OCI-LY3 (cell line): ENCODE measurements at regions not wholly inside any gene's neighbourhood (a gene's known extent, or its start where the extent isn't known, plus 50 kb on each side); places are given as distances from the start of the nearest gene placed in this dataset.

Experiments
- EZH2phosphoT487 ChIP-seq: fragments of 200-600 bp; shearing (Covaris generic); IDR thresholded peaks from 2 replicates; pipeline ENCODE4 v1.6.1; 2018; ENCODE audit warnings: antibody characterized with exemption, mixed run types, low read depth
- TF ChIP-seq, protein P1 (sequence below): fragments of 200-600, 300-600 bp; sonication (generic); IDR thresholded peaks from 2 replicates; pipeline ENCODE4 v1.5.1; 2014; ENCODE audit warnings: antibody characterized with exemption, low read length, low read depth

DNA sequence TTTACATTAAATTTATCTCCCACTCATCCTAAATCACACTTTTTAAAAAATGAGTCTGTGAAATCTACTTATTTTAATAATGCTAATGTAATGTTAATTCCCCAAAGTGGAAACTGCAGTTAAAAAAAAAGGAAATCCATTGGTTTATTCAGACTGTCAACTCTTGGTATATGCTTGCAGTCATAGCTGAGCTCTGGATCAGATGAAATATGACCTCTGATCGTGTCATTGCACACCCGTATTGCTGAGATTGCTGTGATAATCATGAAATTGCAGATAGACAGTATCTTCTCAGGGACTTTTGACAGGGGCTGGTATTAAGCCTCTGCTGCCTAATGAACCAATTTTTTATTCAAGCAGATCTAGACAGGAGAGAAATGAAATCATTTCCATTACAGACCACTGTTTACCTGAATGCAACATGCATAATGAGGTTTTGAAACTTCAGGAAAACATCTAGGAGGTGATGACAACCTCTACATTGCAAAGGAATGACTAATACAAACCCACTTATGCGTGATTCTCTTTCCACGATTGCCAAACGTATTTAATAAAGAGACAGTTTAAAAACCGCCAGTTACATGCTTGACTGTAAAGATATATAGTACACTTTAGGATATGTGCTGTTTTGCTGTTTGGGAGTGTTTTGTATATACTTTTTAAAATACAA is 138.3 kb upstream of the PUDP start:
- TF ChIP-seq, protein P1, sequence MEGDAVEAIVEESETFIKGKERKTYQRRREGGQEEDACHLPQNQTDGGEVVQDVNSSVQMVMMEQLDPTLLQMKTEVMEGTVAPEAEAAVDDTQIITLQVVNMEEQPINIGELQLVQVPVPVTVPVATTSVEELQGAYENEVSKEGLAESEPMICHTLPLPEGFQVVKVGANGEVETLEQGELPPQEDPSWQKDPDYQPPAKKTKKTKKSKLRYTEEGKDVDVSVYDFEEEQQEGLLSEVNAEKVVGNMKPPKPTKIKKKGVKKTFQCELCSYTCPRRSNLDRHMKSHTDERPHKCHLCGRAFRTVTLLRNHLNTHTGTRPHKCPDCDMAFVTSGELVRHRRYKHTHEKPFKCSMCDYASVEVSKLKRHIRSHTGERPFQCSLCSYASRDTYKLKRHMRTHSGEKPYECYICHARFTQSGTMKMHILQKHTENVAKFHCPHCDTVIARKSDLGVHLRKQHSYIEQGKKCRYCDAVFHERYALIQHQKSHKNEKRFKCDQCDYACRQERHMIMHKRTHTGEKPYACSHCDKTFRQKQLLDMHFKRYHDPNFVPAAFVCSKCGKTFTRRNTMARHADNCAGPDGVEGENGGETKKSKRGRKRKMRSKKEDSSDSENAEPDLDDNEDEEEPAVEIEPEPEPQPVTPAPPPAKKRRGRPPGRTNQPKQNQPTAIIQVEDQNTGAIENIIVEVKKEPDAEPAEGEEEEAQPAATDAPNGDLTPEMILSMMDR = no peak
- no peak for TF ChIP-seq EZH2phosphoT487
